ENCODE measurements at regions not wholly inside any gene's neighbourhood (a gene's known extent, or its start where the extent isn't known, plus 50 kb on each side); places are given as distances from the start of the nearest gene placed in this dataset.

GRCh38 chr1:30360281-30360680 is 363.1 kb downstream of the MATN1 start:
- H3K27ac ChIP-seq, result no peak overlapping the region
- H3K9me3 ChIP-seq, result no peaks in the 10 kb centered on the region
- TF ChIP-seq CTCF (IDR thresholded peaks at IDR 0.05), result no peak
- DNase-seq, result peak in 1 of 2 donors; percentile 48
- intact Hi-C loops (cut with DNase I; ENCODE audit: low total_unique reads), result no loop called here
- peaks cover 0 to 32% of the 10 kb centered on the region in 2 donors for H3K27me3 ChIP-seq
- H3K36me3 ChIP-seq, result no peaks in the 10 kb centered on the region
- H3K4me3 ChIP-seq, result no peak overlapping the region
- no peaks in the 10 kb centered on the region for H3K4me1 ChIP-seq

GRCh38 chr1:30359539-30360220 is 363.7 kb downstream of the MATN1 start:
- Histone ChIP-seq H3K27me3 (peaks cover 0 to 32% of the 10 kb centered on the region in 2 donors), H3K4me1 (no peaks in the 10 kb centered on the region), H3K9me3 (no peaks in the 10 kb centered on the region), H3K36me3 (no peaks in the 10 kb centered on the region), H3K4me3 (no peak overlapping the region), H3K27ac (no peak overlapping the region)
- intact Hi-C loops (cut with DNase I; ENCODE audit: low total_unique reads), result no loop called here
- DNase-seq, result peak in 1 of 2 donors; percentile 46
- TF ChIP-seq CTCF (IDR thresholded peaks at IDR 0.05), result no peak

- intact Hi-C loops (cut with DNase I; ENCODE audit: low total_unique reads), result no loop called here
- DNase-seq, result peak in 1 of 2 donors; percentile 28
These were observed 364.9 kb downstream of the MATN1 start for GRCh38 chr1:30358500-30358899.

GRCh38 chr1:30356839-30357238 is 366.5 kb downstream of the MATN1 start:
- intact Hi-C loops (cut with DNase I; ENCODE audit: low total_unique reads), result no loop called here
- no peaks in the 10 kb centered on the region for H3K4me1 ChIP-seq
- H3K9me3 ChIP-seq, result no peaks in the 10 kb centered on the region
- no peak overlapping the region for H3K27ac ChIP-seq
- peak in 1 of 2 donors; percentile 25 for DNase-seq
- H3K4me3 ChIP-seq, result no peak overlapping the region
- no peaks in the 10 kb centered on the region for H3K36me3 ChIP-seq
- H3K27me3 ChIP-seq, result peaks cover 0 to 22% of the 10 kb centered on the region in 2 donors
- TF ChIP-seq CTCF (IDR thresholded peaks at IDR 0.05), result no peak

More at GRCh38 chr1:30358500-30358899, 364.9 kb downstream of the MATN1 start:
- Histone ChIP-seq H3K36me3 (no peaks in the 10 kb centered on the region), H3K9me3 (no peaks in the 10 kb centered on the region), H3K4me1 (no peaks in the 10 kb centered on the region), H3K4me3 (no peak overlapping the region), H3K27ac (no peak overlapping the region), H3K27me3 (peaks cover 0 to 32% of the 10 kb centered on the region in 2 donors)
- no peak for TF ChIP-seq CTCF (IDR thresholded peaks at IDR 0.05)

- DNase-seq, result no peak
- Histone ChIP-seq H3K4me1 (no peaks in the 10 kb centered on the region), H3K27ac (no peak overlapping the region), H3K27me3 (peaks cover 0 to 8% of the 10 kb centered on the region in 2 donors), H3K9me3 (no peaks in the 10 kb centered on the region), H3K36me3 (no peaks in the 10 kb centered on the region), H3K4me3 (no peak overlapping the region)
- TF ChIP-seq CTCF (IDR thresholded peaks at IDR 0.05), result no peak
- intact Hi-C loops (cut with DNase I; ENCODE audit: low total_unique reads), result no loop called here
These were observed 369.0 kb downstream of the MATN1 start for GRCh38 chr1:30354410-30354809.

All from tibial artery (tissue), 4 donors.